ENCODE measurements at regions not wholly inside any gene's neighbourhood (a gene's known extent, or its start where the extent isn't known, plus 50 kb on each side); places are given as distances from the start of the nearest gene placed in this dataset.

GRCh38 chr17:69912805-69913204 lies 162.2 kb upstream of the KCNJ16 start:
- DNase-seq (ENCODE audit: low spot score) = no peak
- intact Hi-C loops (cut with DNase I) = no loop called here

DNA sequence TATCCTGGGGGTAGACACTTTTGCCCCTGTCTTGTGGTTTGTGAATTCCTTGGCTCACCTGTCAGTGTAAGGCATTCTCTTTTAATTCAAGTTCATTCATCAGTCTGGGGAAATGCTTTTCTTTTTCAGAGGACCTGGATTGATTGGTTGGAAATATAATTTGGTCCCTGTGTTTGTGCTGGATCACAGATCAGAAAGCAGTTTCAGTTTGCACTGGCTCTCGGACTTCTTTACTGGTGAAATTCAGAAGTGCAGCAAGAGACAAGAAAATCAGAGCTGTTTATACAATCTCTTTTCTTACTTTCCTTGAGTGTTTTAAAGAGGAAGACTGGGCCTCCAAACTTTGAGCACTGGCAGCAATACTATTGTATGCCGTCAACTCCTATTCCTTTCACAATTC lies 161.8 kb upstream of the KCNJ16 start:
- no peak for DNase-seq (ENCODE audit: low spot score)
- intact Hi-C loops (cut with DNase I) = no loop called here

- DNase-seq (ENCODE audit: low spot score) = no peak
- intact Hi-C loops (cut with DNase I) = no loop called here
Measured at GRCh38 chr17:69913616-69914015, 161.4 kb upstream of the KCNJ16 start.

DNA sequence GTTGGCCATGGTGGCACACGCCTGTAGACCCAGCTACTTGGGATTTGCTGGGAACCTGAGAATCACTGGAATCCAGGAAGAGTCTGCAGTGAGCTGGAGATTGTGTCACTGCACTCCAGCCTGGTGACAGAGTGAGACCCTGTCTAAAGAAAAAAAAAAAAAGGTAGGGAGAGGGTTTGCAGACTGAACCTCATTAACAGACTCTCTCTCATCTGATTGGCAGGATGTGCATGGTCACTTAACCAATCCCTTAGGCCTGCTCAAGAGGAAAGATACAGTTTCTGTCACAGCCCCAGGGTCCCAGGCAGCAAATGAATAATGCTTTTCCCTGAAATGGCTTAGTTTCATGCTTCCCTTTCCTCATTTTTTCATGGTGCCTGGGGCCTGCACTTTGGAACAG lies 160.5 kb upstream of the KCNJ16 start:
- no peak for DNase-seq (ENCODE audit: low spot score)
- intact Hi-C loops (cut with DNase I) = no loop called here

DNA sequence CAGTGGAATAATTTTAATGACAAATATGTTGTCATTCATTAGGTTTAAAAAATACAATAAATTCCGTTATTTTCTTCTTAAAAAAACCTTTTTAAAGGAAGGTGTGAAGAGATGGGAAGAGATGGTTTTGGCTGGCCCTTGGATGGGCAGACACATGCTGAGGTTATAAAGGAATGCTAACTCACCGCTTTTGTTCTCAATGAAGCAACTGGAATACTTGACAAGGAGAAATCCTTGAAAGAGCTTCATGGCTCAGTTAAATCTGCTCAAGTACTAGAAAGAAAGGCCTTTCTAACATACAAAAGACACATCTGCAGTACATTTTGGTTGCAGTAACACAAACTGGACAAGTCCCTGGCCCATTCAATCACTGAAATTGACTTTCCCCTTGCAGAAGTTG lies 158.3 kb upstream of the KCNJ16 start:
- no peak for DNase-seq (ENCODE audit: low spot score)
- intact Hi-C loops (cut with DNase I) = no loop called here

GRCh38 chr17:69918164-69918563 lies 156.9 kb upstream of the KCNJ16 start:
- intact Hi-C loops (cut with DNase I) = no loop called here

DNA sequence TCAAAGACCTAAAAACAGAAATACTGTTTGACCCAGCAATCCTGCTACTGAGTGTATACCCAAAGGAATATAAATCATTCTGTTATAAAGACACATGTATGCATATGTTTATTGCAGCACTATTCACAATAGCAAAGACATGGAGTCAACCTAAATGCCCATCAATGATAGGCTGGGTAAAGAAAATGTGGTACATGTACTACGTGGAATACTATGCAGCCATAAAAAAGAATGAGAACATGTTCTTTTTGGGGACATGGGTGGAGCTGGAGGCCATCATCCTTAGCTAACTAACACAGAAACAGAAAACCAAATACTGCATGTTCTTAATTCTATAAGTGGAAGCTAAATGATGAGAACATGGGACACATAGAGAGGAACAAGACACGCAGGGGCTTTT lies 155.2 kb upstream of the KCNJ16 start:
- intact Hi-C loops (cut with DNase I) = no loop called here
- no peak for DNase-seq (ENCODE audit: low spot score)

More at GRCh38 chr17:69918164-69918563, 156.9 kb upstream of the KCNJ16 start:
- DNase-seq (ENCODE audit: low spot score) = no peak

DNA sequence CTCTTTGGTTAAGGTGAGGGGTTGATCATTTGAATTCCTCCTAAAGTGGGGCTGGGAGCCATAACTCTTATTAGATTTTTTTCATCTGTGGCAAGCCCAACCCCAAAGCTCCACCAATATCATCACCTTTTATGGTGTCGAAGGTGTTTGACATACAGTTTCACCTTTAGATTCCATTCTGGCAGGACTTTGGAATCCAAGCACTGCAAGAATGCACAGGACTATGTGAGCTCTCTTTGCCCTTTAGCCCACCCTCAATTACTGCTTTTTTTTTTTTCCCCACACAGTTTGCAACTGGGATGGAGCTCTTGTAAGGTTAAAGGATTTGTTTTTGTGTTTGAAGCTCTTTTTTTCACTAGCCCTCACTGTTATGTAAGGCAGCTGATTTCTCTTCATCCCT lies 154.0 kb upstream of the KCNJ16 start:
- intact Hi-C loops (cut with DNase I) = no loop called here
- DNase-seq (ENCODE audit: low spot score) = no peak

- no peak for DNase-seq (ENCODE audit: low spot score)
- intact Hi-C loops (cut with DNase I) = no loop called here
Measured at GRCh38 chr17:69928611-69929010, 146.4 kb upstream of the KCNJ16 start.

GRCh38 chr17:69936996-69937395 lies 138.0 kb upstream of the KCNJ16 start:
- intact Hi-C loops (cut with DNase I) = no loop called here
- DNase-seq (ENCODE audit: low spot score) = no peak

DNA sequence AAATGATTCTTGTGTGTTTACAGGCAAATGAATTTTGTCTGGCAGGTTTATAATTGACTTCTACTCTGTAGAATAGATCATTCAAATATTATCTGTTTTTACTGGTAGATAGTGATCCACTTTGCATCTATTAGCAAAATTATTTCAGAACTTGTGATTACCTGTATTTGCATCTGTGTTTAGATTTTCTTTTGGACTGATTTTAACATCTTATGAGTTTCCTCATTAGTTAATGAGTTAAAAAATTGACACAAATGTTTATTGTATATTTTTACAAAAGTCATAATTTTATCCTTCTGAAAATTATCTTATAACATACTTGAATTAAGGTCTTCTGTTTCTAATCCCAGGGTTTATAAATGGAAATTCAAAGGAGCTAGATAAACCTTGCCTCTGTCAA lies 132.0 kb upstream of the KCNJ16 start:
- no peak for DNase-seq (ENCODE audit: low spot score)
- intact Hi-C loops (cut with DNase I) = no loop called here

- intact Hi-C loops (cut with DNase I) = no loop called here
- DNase-seq (ENCODE audit: low spot score) = no peak
Measured at GRCh38 chr17:69944406-69944805, 130.6 kb upstream of the KCNJ16 start.

GRCh38 chr17:69945698-69946185 lies 129.3 kb upstream of the KCNJ16 start:
- intact Hi-C loops (cut with DNase I) = no loop called here
- no peak for DNase-seq (ENCODE audit: low spot score)

- no peak for DNase-seq (ENCODE audit: low spot score)
- intact Hi-C loops (cut with DNase I) = no loop called here
Measured at GRCh38 chr17:69947027-69947759, 127.8 kb upstream of the KCNJ16 start.

DNA sequence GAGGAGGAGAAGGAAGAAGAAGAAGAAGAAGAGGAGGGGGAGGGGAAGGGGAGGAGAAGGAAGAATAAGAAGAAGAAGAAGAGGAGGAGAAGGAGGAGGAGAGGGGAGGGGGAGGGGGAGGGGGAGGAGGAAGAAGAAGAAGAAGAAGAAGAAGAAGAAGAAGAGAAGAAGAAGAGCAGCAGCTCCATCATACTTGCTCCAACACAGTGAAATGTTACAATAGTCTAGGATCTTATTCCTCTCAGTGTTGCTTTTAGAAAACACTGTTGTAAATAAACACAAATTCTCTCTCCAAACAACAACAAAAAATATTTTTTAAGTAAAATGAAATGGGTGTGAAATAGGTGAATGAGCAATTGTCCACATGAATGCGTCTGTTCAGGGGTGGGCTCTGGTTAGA lies 126.6 kb upstream of the KCNJ16 start:
- intact Hi-C loops (cut with DNase I) = no loop called here
- DNase-seq (ENCODE audit: low spot score) = no peak

GRCh38 chr17:69949496-69949895 lies 125.5 kb upstream of the KCNJ16 start:
- intact Hi-C loops (cut with DNase I) = no loop called here
- DNase-seq (ENCODE audit: low spot score) = no peak

DNA sequence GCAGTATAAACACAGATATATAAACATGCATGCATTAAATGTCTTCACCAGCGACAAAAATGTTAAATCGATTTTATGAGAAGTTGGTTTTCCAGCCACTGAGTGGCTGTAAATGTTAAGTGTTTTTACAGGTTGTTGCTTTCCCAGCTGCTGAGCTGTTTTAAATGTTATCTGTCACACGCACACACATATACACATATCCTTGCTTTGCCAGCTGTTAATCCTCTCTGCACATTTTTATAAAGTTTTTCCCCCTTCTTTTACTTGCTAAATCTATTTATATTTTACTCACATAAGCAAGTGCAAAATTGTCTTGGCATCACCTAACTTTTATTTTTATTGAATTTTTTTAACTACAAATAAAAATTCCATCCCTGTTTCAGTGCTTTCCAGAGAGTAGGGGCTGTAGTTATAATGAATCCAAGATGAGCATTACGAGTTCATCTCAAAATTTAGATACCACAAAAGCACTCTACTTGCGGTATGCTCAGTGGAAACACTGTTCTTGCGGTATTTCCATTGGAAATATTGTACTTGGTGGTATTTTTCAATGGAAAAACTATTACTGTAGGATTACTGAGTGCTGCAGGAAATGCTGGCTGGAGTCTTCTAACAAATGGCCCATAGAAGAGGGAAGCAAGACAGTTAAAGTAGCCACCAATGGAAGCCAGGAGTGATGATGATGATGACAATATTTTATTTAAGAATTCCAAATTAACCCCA lies 124.9 kb upstream of the KCNJ16 start:
- DNase-seq (ENCODE audit: low spot score) = no peak
- intact Hi-C loops (cut with DNase I) = no loop called here

DNA sequence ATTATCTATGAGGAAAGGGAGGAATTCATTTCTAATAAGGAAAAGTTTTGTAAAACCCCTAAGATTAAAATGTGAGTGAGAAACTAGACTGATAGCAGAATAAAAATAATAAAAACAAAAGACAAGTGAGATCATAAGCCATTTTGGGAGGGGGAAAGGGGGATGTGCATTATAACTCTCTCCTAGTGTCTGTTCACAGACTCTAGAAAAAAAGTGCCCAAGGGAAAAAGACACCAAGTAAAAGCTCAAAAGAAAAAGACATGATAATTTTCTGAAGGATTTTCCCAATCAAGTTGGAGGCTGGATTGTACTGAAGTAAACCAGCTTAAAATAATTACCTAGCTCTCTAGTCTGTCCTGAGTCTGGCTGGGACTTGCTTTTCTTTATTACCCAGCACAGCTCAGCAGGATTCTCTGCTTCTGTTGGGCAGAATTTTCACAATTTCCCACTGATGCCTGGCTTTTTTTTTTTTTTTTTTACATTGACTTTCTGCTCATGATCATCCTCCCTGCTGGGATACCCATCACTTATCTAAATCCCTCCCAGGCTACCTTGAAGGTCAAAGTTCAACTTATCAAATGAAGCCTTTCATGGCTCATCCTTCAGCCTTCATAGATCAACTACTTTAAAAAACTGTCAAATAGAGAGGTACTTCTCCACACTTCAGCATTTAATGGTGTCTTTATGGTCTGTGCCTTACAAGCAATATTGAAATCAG lies 124.2 kb upstream of the KCNJ16 start:
- no peak for DNase-seq (ENCODE audit: low spot score)
- intact Hi-C loops (cut with DNase I) = no loop called here

DNA sequence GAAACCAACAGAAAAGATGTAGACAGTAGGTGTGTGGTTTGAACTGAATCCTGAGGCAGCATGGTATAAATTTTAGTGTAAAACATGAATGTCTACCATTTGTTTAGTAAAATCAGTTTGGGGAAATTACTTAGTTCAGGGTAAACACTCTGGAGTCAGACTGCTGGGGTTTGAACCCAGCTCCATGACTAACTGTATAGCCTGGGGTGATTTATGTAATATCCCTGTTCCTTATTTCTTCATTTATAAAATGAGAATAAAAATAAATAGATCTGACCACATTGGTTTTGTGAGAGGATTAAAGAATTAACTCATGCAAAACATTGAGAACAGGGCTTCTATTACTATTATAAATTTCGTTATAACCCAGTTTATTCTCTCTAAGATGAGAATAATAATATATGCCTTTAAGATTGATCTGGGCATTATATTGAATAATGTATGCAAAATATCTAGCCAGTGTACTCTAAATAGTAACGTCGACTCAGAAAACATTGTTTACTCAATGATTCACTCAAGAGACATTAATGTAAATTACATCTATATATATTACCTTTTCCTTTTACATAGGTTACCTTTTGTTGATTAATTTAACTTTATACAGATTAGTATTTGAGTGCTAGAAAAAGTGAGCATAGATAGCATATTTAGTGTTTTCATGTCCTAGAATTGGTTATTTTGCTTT lies 120.6 kb upstream of the KCNJ16 start:
- DNase-seq (ENCODE audit: low spot score) = no peak
- intact Hi-C loops (cut with DNase I) = no loop called here

DNA sequence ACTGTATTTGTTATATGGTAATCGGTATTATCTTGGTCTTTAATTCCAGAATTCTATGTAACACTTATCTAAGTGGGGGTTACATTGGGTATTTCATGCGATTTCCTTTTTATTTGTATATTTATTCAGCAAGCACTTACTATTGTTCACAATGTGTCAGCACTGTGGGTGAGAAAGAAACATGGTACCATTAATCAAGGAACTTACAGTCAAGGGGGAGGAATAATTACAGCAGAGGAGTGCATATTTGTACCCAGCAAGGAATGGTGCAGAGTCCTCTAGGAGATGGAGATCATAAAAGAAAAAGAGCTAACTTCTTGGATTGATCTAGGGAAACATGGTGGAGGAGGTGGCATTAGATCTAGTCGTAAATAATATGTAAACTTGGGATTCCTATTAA lies 117.0 kb upstream of the KCNJ16 start:
- no peak for DNase-seq (ENCODE audit: low spot score)
- intact Hi-C loops (cut with DNase I) = no loop called here

Data from posterior vena cava (tissue), 2 donors.